B cell (primary cell): ENCODE measurements at regions not wholly inside any gene's neighbourhood (a gene's known extent, or its start where the extent isn't known, plus 50 kb on each side); places are given as distances from the start of the nearest gene placed in this dataset.

ENCODE experiments used
- CTCF ChIP-seq: fragments of 200-600 bp; IDR thresholded peaks from one replicate; pipeline ENCODE4 v1.8.0; 2022; ENCODE audit warnings: antibody characterized with exemption, mild to moderate bottlenecking
- EZH2 ChIP-seq: IDR thresholded peaks from 2 replicates; pipeline ENCODE4 v1.6.1; 2012; ENCODE audit warnings: borderline replicate concordance, low read depth, mild to moderate bottlenecking, moderate library complexity, low read length; ENCODE audit not compliant: insufficient read depth, poor library complexity, severe bottlenecking

GRCh38 chr18:47595831-47596501 is 334.5 kb downstream of the SMAD2 start:
- TF ChIP-seq CTCF (peak; percentile 58), EZH2 (no peak)
